ENCODE measurements at regions not wholly inside any gene's neighbourhood (a gene's known extent, or its start where the extent isn't known, plus 50 kb on each side); places are given as distances from the start of the nearest gene placed in this dataset.

- no peak for TF ChIP-seq RBBP5 (conservative IDR thresholded peaks at IDR 0.05)
- no peak for TF ChIP-seq MLLT1 (IDR thresholded peaks at IDR 0.05)
- no peak for TF ChIP-seq CREB1 (IDR thresholded peaks at IDR 0.05; ENCODE audit: low read depth)
- TF ChIP-seq CTCF (IDR thresholded peaks at IDR 0.05 in 2 of 3, conservative IDR thresholded peaks at IDR 0.05 in 1 of 3; ENCODE audit: control insufficient read depth in 2 of 3, extremely low read depth in 1 of 3, insufficient read depth in 1 of 3, low read depth in 3 of 3, low read length in 3 of 3) = no peak
- no peak for TF ChIP-seq E2F4 (IDR thresholded peaks at IDR 0.05; ENCODE audit: low read depth, low read length)
- no peak for TF ChIP-seq IRF4 (IDR thresholded peaks at IDR 0.05; ENCODE audit: low read depth, low read length)
- no peak for TF ChIP-seq NBN (IDR thresholded peaks at IDR 0.05)
- TF ChIP-seq TAF1 (IDR thresholded peaks at IDR 0.05; ENCODE audit: borderline replicate concordance, low read depth, low read length) = no peak
- no peak for TF ChIP-seq SPI1 (IDR thresholded peaks at IDR 0.05; ENCODE audit: borderline replicate concordance, insufficient read depth, low read depth, low read length)
Measured at GRCh38 chr5:8913522-8913921, 632.4 kb downstream of the SEMA5A start.

Measured in GM12878 (cell line).